Stimulated activated CD4-positive, alpha-beta T cell treated with anti-CD3 and anti-CD28 coated beads, Interleukin-2, amount 100 ng/mL, for 48 hours (primary cell): ENCODE measurements at regions not wholly inside any gene's neighbourhood (a gene's known extent, or its start where the extent isn't known, plus 50 kb on each side); places are given as distances from the start of the nearest gene placed in this dataset.

Experiments
- DNase-seq, 2 donors: peaks; one replicate each; pipeline ENCODE4 v3.0.0-alpha.2; 2020

- DNase-seq = no peak
Measured at GRCh38 chr21:38923429-38923828, 117.7 kb downstream of the ETS2 start.

GRCh38 chr21:38922474-38923235, 116.9 kb downstream of the ETS2 start:
- no peak for DNase-seq

GRCh38 chr21:38921511-38922251, 116.0 kb downstream of the ETS2 start:
- no peak for DNase-seq

GRCh38 chr21:38920631-38921398, 115.1 kb downstream of the ETS2 start:
- no peak for DNase-seq

- no peak for DNase-seq
Measured at GRCh38 chr21:38918607-38919346, 113.0 kb downstream of the ETS2 start.

- DNase-seq = no peak
Measured at GRCh38 chr21:38917043-38917774, 111.5 kb downstream of the ETS2 start.

- DNase-seq = no peak
Measured at GRCh38 chr21:38916214-38916964, 110.7 kb downstream of the ETS2 start.

GRCh38 chr21:38915546-38915945, 109.8 kb downstream of the ETS2 start:
- DNase-seq = no peak

GRCh38 chr21:38914528-38915293, 109.0 kb downstream of the ETS2 start:
- peak in 1 of 2 donors; percentile 7 for DNase-seq

- no peak for DNase-seq
Measured at GRCh38 chr21:38913893-38914527, 108.3 kb downstream of the ETS2 start.

- no peak for DNase-seq
Measured at GRCh38 chr21:38913120-38913892, 107.6 kb downstream of the ETS2 start.

- DNase-seq = no peak
Measured at GRCh38 chr21:38912789-38913119, 107.0 kb downstream of the ETS2 start.

GRCh38 chr21:38912102-38912629, 106.4 kb downstream of the ETS2 start:
- DNase-seq = no peak

GRCh38 chr21:38911484-38912101, 105.9 kb downstream of the ETS2 start:
- no peak for DNase-seq

- DNase-seq = no peak
Measured at GRCh38 chr21:38910390-38911067, 104.8 kb downstream of the ETS2 start.

GRCh38 chr21:38909929-38910328, 104.2 kb downstream of the ETS2 start:
- no peak for DNase-seq

GRCh38 chr21:38909109-38909508, 103.4 kb downstream of the ETS2 start:
- DNase-seq = no peak

- DNase-seq = no peak
Measured at GRCh38 chr21:38908537-38908936, 102.8 kb downstream of the ETS2 start.
